HG02763 (cell line): ENCODE measurements at regions not wholly inside any gene's neighbourhood (a gene's known extent, or its start where the extent isn't known, plus 50 kb on each side); places are given as distances from the start of the nearest gene placed in this dataset.
"Not testable (repeated sequence)": the region's sequence is repeated elsewhere in the genome, so short reads cannot be mapped to it uniquely, and the experiment has no call there.

Experiments used
- ATAC-seq: cut with Tn5 transposase; IDR thresholded peaks from one replicate; pipeline ENCODE4 v1.9.1; 2021; ENCODE audit warnings: mild to moderate bottlenecking, moderate library complexity; ENCODE audit not compliant: unreplicated experiment

- ATAC-seq: no peak
Observed at GRCh38 chr3:23111797-23112196, 91.3 kb upstream of the UBE2E2 start.

- ATAC-seq: no peak
Observed at GRCh38 chr3:23112491-23112890, 90.6 kb upstream of the UBE2E2 start.

DNA sequence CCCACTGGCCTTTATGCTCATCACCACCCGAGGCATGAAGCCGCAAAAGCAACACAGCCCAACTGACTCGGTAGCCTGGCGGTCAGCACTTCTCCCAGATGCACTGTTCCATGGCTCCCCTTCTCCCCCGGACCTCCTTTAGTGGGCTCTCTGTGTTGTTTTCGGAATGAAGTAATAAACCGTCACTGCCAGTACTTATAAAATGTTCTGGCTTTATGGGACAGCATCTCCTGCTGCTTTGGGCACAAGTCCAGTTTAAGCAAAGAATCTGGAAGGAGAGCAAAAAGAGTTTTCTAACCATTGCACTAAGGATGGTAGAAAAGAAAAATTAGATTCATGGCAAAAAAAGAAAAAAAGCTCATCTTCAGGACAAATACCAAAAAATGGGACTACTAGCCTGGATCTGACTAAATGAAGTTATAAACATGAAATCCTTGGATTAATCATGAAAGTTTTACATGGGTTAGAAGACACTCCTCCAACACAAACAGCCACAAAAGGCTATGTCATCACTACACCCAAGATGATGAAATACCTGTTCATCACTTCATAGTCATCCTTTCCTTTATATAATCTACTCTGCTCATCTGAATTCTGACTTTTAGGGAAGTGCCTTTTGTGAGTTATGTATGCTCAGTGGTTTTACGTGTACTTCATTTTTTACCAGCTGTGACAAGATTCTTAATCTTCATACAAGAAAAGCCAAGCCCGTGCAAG lies 89.5 kb upstream of the UBE2E2 start:
- ATAC-seq: no peak

DNA sequence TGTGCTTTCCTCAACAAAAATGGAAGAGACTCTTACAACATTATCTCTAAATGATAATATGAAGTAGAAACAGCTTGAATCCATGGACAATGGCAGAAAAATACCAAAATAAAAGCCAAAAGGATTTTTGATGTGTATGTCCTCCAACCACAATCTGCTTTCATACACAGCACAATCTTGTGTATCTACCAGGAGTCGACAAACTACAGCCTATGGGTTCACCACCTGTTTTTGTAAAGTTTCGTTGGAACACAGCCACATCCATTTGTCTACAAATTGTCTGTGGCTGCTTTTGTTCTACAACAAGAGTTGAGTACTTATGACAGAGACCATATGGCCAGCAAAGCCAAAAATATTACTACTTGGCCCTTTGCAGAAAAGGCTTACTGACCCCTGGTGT lies 88.7 kb upstream of the UBE2E2 start:
- ATAC-seq: no peak

GRCh38 chr3:23115171-23115877 lies 87.8 kb upstream of the UBE2E2 start:
- no peak for ATAC-seq

- no peak for ATAC-seq
Observed at GRCh38 chr3:23116081-23116837, 86.9 kb upstream of the UBE2E2 start.

- ATAC-seq: no peak
Observed at GRCh38 chr3:23117856-23118255, 85.3 kb upstream of the UBE2E2 start.

DNA sequence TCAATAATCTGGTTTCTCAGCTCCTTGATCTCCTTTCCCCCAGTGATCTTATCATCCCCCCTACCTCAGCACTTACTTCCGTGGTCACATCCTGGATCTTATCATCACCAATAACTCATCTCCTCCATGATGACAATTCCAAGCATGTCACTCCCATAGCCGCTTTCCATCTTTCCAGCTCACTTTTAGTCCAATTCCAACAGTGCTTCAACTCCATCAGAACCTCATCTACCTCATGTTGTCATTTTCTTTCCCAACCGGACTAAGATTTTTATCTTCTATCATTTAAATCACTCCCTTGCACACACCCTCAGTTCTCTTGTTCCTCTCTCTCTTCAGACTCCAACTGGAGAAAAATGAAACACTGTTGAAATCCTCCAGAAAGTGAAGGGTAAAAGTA lies 75.9 kb upstream of the UBE2E2 start:
- no peak for ATAC-seq

- no peak for ATAC-seq
Observed at GRCh38 chr3:23128655-23129054, 74.5 kb upstream of the UBE2E2 start.

DNA sequence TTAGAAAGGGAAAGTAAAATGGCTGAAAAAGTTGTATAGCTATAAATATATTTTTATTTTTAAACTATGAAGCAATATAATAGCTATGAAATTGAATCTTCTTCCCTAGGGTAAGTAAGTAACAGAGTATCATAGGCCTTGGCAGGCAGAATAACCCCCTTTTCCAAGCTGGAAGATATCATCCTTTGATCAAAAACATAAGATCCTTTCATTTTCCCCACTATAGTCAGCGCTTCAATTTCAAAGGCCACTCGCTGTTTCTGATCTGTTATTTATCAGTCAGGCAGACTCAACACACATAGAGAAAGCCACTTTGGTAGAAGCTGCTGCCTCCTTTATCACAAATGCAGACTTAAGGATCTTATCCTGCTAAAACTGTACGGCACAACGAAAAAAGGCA lies 74.0 kb upstream of the UBE2E2 start:
- no peak for ATAC-seq

DNA sequence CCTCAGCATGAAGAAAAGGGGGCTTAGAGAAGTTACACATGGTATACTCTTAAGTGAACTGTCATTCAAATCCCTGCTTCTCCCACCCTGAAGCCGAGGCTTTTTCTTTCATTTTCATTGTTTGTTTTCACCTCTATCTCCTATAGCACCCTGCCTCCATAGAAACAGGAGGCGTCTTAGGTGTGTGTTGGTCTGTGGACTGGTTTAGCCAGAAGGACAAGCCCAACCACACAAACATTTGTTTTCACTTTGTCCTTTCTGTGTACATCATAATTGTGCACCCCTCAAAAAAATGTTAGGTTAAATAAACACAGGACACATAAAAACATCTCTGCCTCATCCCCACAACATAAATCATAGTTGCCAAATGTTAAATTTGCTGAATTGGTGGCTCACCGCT lies 73.3 kb upstream of the UBE2E2 start:
- no peak for ATAC-seq

DNA sequence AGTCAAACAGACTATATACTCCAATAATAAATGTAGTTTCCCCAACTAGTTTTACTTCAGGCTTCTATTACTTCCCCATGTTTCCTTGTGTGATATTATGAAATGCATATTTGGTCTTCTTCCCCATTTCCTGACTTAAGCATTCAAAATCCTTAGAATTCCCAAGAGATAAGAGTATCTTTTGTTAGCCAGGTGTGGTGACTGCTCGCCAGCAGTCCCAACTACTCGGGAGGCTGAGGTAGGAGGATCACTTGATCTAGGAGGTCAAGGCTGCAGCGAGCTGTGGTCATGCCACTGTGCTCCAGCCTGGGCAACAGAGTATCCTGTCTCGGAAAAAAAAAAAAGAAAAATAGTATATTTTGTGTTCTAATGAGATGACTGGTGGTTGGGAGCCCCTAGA lies 72.7 kb upstream of the UBE2E2 start:
- no peak for ATAC-seq

DNA sequence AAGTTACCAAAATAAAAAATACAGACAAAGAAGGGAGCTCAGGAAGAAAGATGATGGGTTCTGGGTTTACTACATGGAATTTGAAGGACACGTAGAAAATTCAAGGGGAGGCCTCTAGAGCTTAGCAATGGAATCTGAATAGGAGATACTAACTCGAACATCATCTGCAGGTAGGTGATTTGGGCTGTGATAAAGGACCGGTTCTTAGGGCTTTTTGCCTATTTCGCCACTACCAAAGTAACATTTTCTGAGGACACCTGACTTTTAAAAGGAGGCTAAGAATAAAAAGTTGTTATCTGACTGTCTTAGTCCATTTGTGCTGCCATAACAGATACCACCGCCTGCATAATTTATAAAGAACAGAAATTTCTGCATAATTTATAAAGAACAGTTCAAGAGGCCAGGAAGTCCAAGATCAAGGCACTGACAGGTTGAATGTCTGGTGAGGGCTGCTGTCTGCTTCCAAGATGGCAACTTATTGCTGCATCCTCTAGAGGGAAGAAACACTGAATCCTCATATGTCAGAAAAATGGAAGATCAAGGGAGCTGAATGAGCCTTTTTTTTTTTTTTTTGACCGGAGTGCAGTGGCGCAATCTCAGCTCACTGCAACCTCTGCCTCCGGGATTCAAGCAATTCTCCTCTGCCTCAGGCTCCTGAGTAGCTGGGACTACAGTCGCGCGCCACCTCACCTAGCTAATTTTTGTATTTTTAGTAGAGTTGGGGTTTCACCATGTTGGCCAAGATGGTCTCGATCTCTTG lies 67.9 kb upstream of the UBE2E2 start:
- no peak for ATAC-seq

- no peak for ATAC-seq
Observed at GRCh38 chr3:23136054-23136453, 67.1 kb upstream of the UBE2E2 start.

DNA sequence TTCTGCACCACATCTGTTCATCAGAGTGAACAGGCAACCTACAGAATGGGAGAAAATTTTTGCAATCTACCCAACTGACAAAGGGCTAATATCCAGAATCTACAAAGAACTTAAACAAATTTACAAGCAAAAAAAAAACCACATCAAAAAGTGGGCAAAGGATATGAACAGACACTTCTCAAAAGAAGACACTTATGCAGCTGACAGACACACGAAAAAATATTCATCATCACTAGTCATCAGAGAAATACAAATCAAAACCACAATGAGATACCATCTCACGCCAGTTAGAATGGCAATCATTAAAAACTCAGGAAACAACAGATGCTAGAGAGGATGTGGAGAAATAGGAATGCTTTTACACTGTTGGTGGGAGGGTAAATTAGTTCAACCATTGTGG lies 59.1 kb upstream of the UBE2E2 start:
- not testable (repeated sequence) for ATAC-seq

- ATAC-seq: no peak
Observed at GRCh38 chr3:23146163-23146562, 57.0 kb upstream of the UBE2E2 start.

GRCh38 chr3:23152989-23153388 lies 50.1 kb upstream of the UBE2E2 start:
- no peak for ATAC-seq
